ENCODE measurements at regions not wholly inside any gene's neighbourhood (a gene's known extent, or its start where the extent isn't known, plus 50 kb on each side); places are given as distances from the start of the nearest gene placed in this dataset.

- TF ChIP-seq POLR2A (IDR thresholded peaks at IDR 0.05), result no peak
- TF ChIP-seq CTCF (IDR thresholded peaks at IDR 0.05), result no peak
Observed at GRCh38 chr3:70789878-70790277, 477.4 kb upstream of the MDFIC2 start.

Measured in thyroid gland (tissue), 4 donors.